GM12878 (cell line): ENCODE measurements at regions not wholly inside any gene's neighbourhood (a gene's known extent, or its start where the extent isn't known, plus 50 kb on each side); places are given as distances from the start of the nearest gene placed in this dataset.
A peak's percentile ranks its signal among the peaks of the same experiment; 100 is the strongest.

ENCODE experiments used
- ATAC-seq: fragments of 200-7000 bp; cut with Tn5 transposase; 3 replicates; pipeline ENCODE4 v1.9.1; 2020; ENCODE audit warnings: mild to moderate bottlenecking, moderate library complexity
- BruUV-seq: library from RNA; stranded (reverse); fragments of 400-500 nt; replicated peaks from 2 replicates; lab custom pipeline; 2021; lab: Mats Ljungman, UMichigan
- CTCF ChIA-PET: fragments of 300-600 bp; sonication (Branson Sonifier 250); formaldehyde crosslinking; extraction: SDS; loops from one replicate; lab custom pipeline; 2021; ENCODE audit warnings: inconsistent platforms; lab: Yijun Ruan, JAX
- POLR2A ChIA-PET: fragments of 350-600 bp; formaldehyde crosslinking; extraction: SDS; loops from one replicate; lab custom pipeline; 2021; ENCODE audit warnings: inconsistent platforms; lab: Charles Lee
- RAD21 ChIA-PET: fragments of 300-600 bp; sonication (Branson Sonifier 250); formaldehyde crosslinking; loops from one replicate; lab custom pipeline; 2023; ENCODE audit warnings: antibody characterized with exemption; ENCODE audit not compliant: unreplicated experiment; lab: Charles Lee
- SMC1A ChIA-PET: fragments of 300-600 bp; sonication (Branson Sonifier 250); formaldehyde crosslinking; loops from one replicate; lab custom pipeline; 2023; ENCODE audit not compliant: unreplicated experiment, uncharacterized antibody; lab: Charles Lee
- DNase-seq: peaks from one replicate; pipeline ENCODE4 v3.0.0-alpha.2; 2011; ENCODE audit warnings: low read depth, low spot score
- FAIRE-seq: peaks from 3 replicates; lab custom pipeline; 2011; peaks lifted over from hg19 to GRCh38; lab: Jason Lieb, UNC
- H2AFZ ChIP-seq: 2 replicates; pipeline ENCODE4 v1.6.0; 2011; ENCODE audit warnings: low read depth, low read length, control low read depth; ENCODE audit not compliant: control insufficient read depth
- H3K27ac ChIP-seq: 2 replicates; pipeline ENCODE4 v1.5.1; 2011; ENCODE audit warnings: control low read depth; ENCODE audit not compliant: control insufficient read depth, insufficient read depth
- H3K27me3 ChIP-seq, 2 experiments: replicated peaks in 1 of 2; 2 replicates each; pipeline versions ENCODE4 v1.6.0 to v1.6.1; 2011; ENCODE audit warnings: low read length in 1 of 2; ENCODE audit not compliant: control insufficient read depth in 2 of 2, insufficient read depth in 2 of 2
- H3K36me3 ChIP-seq, 2 experiments: 2 replicates each; pipeline ENCODE4 v1.5.1; 2011; ENCODE audit warnings: low read length in 1 of 2; ENCODE audit not compliant: control insufficient read depth in 2 of 2, insufficient read depth in 2 of 2
- H3K4me1 ChIP-seq: 2 replicates; pipeline ENCODE4 v1.6.1; 2011; ENCODE audit warnings: mild to moderate bottlenecking, low read length, moderate library complexity, mixed read lengths; ENCODE audit not compliant: control insufficient read depth, insufficient read depth
- H3K4me2 ChIP-seq: 2 replicates; pipeline ENCODE4 v1.6.0; 2011; ENCODE audit warnings: control low read depth; ENCODE audit not compliant: control insufficient read depth, insufficient read depth
- H3K4me3 ChIP-seq: fragments of 200-600 bp; sonication (generic); 2 replicates; pipeline ENCODE4 v1.5.1; 2016
- H3K79me2 ChIP-seq: 2 replicates; pipeline ENCODE4 v1.6.0; 2011; ENCODE audit warnings: low read length; ENCODE audit not compliant: control insufficient read depth, insufficient read depth
- H3K9ac ChIP-seq: 2 replicates; pipeline ENCODE4 v1.8.0; 2011; ENCODE audit warnings: low read length, control low read depth, mixed read lengths; ENCODE audit not compliant: control insufficient read depth, insufficient read depth
- H3K9me3 ChIP-seq: replicated peaks from 3 replicates; pipeline ENCODE4 v1.5.1; 2011; ENCODE audit warnings: mild to moderate bottlenecking, low read length; ENCODE audit not compliant: control insufficient read depth, insufficient read depth
- H4K20me1 ChIP-seq: 2 replicates; pipeline ENCODE4 v1.6.0; 2011; ENCODE audit not compliant: control insufficient read depth, insufficient read depth
- BCLAF1 ChIP-seq: fragments of 450-650 bp; IDR thresholded peaks from 2 replicates; pipeline ENCODE4 v1.6.1; 2017; ENCODE audit warnings: antibody characterized with exemption, mild to moderate bottlenecking, moderate library complexity
- DPF2 ChIP-seq: fragments of 450-650 bp; IDR thresholded peaks from 2 replicates; pipeline ENCODE4 v1.6.1; 2017; ENCODE audit warnings: mild to moderate bottlenecking
- MTA2 ChIP-seq: fragments of 450-650 bp; IDR thresholded peaks from 2 replicates; pipeline ENCODE4 v1.6.1; 2016; ENCODE audit warnings: low read depth, mild to moderate bottlenecking, moderate library complexity
- NRF1 ChIP-seq: conservative IDR thresholded peaks from 2 replicates; pipeline ENCODE4 v1.6.1; 2011; ENCODE audit warnings: mild to moderate bottlenecking, low read depth, low read length, improper control_type of control experiment
- POLR2AphosphoS2 ChIP-seq: IDR thresholded peaks from 2 replicates; pipeline ENCODE4 v1.6.1; 2011; ENCODE audit warnings: low read depth, mild to moderate bottlenecking, low read length, improper control_type of control experiment, moderate library complexity
- PRDM15 ChIP-seq: fragments of 450-650 bp; formaldehyde crosslinking; IDR thresholded peaks from 2 replicates; pipeline ENCODE4 v1.4.0; 2020; ENCODE audit warnings: mild to moderate bottlenecking, moderate library complexity
- RUNX3 ChIP-seq: IDR thresholded peaks from 2 replicates; pipeline ENCODE4 v1.6.1; 2012; ENCODE audit warnings: low read length, inconsistent platforms
- SKIL ChIP-seq: fragments of 450-650 bp; IDR thresholded peaks from 2 replicates; pipeline ENCODE4 v1.6.1; 2017; ENCODE audit warnings: mild to moderate bottlenecking, low read depth, inconsistent platforms; ENCODE audit not compliant: poor library complexity, severe bottlenecking
- SMARCA5 ChIP-seq: fragments of 450-650 bp; IDR thresholded peaks from 2 replicates; pipeline ENCODE4 v1.6.1; 2017; ENCODE audit warnings: mild to moderate bottlenecking
- ZNF687 ChIP-seq: fragments of 450-650 bp; IDR thresholded peaks from 2 replicates; pipeline ENCODE4 v1.6.1; 2017; ENCODE audit warnings: mild to moderate bottlenecking, moderate library complexity
- WGBS: methylation state at CpG from one replicate; pipeline ENCODE4 v1.1.6; 2016; ENCODE audit warnings: low lambda C conversion rate; ENCODE audit not compliant: insufficient replicate concordance, insufficient coverage; ENCODE audit errors: missing lambda C conversion rate; 5-methylcytosine and 5-hydroxymethylcytosine counted together
- in situ Hi-C: fragments of 300-500 bp; cut with MboI; formaldehyde crosslinking; loops from 9 replicates; pipeline ENCODE4 v1.14.3; 2018; ENCODE audit warnings: mixed read lengths
- intact Hi-C: fragments of 100-400 bp; cut with micrococcal nuclease; formaldehyde crosslinking; loops from one replicate; pipeline ENCODE4 v1.14.2; 2022; ENCODE audit not compliant: unreplicated experiment

- in situ Hi-C loops = no loop called here
- no TSS peak for BruUV-seq
- CTCF ChIA-PET = interaction anchor here (14.2 kb wide), 1 partner anchor 46 kb away, joined by 209 read pairs; no protein-coding TSS in a partner anchor
- TF ChIP-seq BCLAF1 (no peak), PRDM15 (no peak), RUNX3 (peak; percentile 64), MTA2 (0 out of 2 replicates have a peak, but pooled peaks have one; percentile 19), DPF2 (0 out of 2 replicates have a peak, but pooled peaks have one; percentile 62), SKIL (peak; percentile 49), SMARCA5 (no peak), POLR2AphosphoS2 (0 out of 2 replicates have a peak, but pooled peaks have one; percentile 23), NRF1 (no peak), ZNF687 (no peak)
Observed at GRCh38 chr5:160486573-160486972, 64.9 kb downstream of the PTTG1 start.

More at GRCh38 chr5:160486573-160486972, 64.9 kb downstream of the PTTG1 start:
- Histone ChIP-seq H3K36me3 (peaks cover 11 to 44% of the 10 kb centered on the region in 2 experiments), H3K79me2 (peaks cover 54% of the 10 kb centered on the region), H3K27me3 (no peaks in the 10 kb centered on the region), H3K4me3 (no peak overlapping the region), H3K27ac (peak overlapping the region; percentile 53), H3K9ac (peak overlapping the region; percentile 13; the same call in 1 of the 2 replicates), H2AFZ (no peak overlapping the region), H4K20me1 (peaks cover 10% of the 10 kb centered on the region; the same call in 1 of the 2 replicates), H3K9me3 (no peaks in the 10 kb centered on the region; the same call in 2 of the 3 replicates), H3K4me2 (peak overlapping the region; percentile 34; the same call in 1 of the 2 replicates), H3K4me1 (peaks cover 21% of the 10 kb centered on the region)
- peak; percentile 82 for ATAC-seq
- POLR2A ChIA-PET = interaction anchor here (1.3 to 1.8 kb wide), 2 partner anchors 21 to 47 kb away, joined by 4 to 5 read pairs; no protein-coding TSS in a partner anchor
- intact Hi-C loops = no loop called here
- RAD21 ChIA-PET = interaction anchor here (1.0 to 11.1 kb wide), 2 partner anchors 21 to 46 kb away, joined by 4 to 107 read pairs; no protein-coding TSS in a partner anchor
- SMC1A ChIA-PET = interaction anchor here (0.7 to 14.2 kb wide), 6 partner anchors 9 to 46 kb away, joined by 3 to 219 read pairs (median 4); no protein-coding TSS in a partner anchor
- DNase-seq = no peak
- WGBS = 9% methylated on average over 7 of the region's 7 CpGs
- FAIRE-seq = peak; percentile 35
